Fibroblast of skin of left quadriceps (primary cell): ENCODE measurements at regions not wholly inside any gene's neighbourhood (a gene's known extent, or its start where the extent isn't known, plus 50 kb on each side); places are given as distances from the start of the nearest gene placed in this dataset.

Source experiments
- DNase-seq, 2 experiments: peaks; one replicate each; pipeline ENCODE4 v3.0.0-alpha.2; 2013; ENCODE audit warnings: low read depth in 2 of 2

DNA sequence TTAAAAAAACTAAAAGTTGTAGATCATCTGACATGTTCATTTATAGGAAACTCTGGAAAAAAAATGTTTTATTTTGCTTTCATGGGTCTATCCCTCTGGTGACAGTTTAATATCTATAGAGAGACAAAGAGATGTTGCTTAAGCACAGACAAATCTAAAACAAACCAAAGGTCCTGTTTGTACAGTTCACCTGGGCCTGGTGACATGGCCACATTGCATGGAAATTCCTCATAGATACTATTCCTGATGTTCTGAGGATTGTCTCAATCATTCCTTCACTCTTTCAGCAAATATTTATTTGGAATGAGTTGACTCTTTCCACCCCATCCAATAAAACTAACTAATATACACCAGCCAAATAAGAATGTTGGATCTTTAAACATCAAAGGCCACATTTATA, 259.1 kb upstream of the NOCT start:
- no peak for DNase-seq

DNA sequence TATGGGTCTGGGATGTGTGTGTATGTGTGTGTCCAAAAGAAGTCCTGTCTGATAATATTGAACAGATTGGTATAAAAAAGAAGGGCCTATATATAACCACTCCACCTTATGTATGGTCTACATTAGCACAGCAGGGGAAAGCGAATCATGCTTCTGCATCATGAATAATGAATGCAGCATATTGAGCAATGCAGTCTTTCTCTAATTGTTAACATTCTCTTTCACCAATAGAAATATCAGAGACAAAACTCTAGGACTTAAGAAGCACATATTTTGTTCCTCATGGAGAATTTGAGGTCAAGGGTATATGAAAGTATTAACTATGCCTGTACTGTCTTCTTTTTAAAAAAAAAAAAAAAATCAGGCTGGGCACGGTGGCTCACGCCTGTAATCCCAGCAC, 264.3 kb upstream of the NOCT start:
- peak; percentile 70 for DNase-seq

GRCh38 chr4:138749303-138749702, 266.3 kb upstream of the NOCT start:
- no peak for DNase-seq

DNA sequence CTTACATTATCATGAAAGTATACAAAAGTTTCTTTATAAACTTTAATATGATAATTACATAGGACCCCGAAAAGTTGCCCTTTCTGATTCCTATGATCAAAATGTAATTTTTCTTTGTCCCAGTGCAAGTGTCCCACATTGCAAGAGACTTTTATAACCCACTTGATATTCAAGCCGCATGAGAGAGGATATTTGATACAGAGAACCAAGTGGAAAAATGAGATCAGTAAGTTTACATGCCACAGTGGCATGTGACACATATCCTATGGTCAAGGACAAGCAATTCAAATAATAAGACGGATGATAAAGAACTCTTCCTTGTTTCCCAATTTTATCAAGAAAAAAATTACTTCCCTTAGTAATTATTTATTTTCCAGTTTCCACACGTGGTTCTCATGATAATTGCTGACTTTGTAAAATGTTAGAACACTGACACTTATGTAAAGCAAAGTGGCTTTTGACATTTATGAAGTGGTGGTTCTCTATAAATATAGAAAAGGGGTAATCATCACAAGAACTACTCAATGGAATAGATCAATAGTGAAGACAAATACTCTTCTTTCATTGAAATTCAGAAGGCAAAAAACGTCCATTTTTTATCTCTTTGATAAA, 273.7 kb upstream of the NOCT start:
- DNase-seq: no peak

- DNase-seq: no peak
Measured at GRCh38 chr4:138740816-138741745, 274.5 kb upstream of the NOCT start.

DNA sequence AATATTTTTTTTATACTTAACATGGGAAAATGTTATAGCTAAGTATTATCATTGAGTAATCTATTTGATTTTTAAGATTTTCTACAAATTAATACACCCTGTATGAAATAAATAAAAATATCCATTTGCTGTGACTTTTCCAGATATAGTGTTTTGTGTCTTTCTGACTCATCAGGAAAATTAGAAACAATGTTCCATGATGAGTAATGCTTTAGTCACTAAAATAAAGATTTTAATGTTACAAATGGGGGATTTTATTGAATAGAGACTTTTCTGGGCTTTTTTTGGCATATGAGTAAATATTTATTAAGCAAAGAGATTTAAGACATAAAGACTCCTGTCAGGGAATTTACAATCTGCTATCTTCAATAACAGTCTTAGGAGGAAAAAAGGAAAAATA, 279.2 kb upstream of the NOCT start:
- DNase-seq: no peak

DNA sequence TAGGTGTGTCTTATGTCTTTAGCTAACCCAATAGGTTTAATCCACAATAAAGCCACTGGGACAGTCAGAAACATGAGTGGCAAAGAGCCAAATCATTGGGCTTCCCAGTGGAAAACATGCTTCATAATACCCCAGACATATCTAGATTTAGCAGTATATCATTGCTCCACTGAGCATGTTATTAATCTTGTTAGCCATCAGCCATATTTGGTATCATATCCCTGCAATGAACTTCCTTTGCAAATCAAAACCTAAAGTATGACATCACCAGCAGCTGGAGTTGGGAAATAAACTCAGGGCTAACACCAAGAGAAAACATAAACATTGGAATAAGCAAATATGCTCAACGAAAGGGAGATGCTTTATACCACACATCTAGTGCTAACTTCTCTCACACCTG, 280.8 kb upstream of the NOCT start:
- DNase-seq: peak; percentile 53 to 56

DNA sequence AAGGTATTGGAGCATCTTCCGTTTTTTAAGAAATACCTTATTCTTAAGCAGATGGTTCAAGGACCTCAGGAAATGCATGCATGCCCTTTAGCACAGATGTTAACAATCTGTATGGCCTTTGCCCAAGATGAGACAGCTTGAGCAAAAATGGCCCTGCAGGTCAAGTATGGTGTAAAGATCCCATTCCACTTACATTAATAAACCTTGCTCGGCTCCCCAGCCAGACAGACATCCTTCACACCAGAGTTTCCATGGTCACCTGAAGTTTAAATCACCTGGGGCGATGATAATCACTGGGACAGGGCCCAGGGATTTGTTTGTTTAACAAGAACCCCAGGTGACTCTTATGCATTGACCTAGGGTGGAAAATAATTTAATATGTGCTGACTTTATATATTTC, 287.0 kb upstream of the NOCT start:
- no peak for DNase-seq

GRCh38 chr4:138727731-138728130, 287.9 kb upstream of the NOCT start:
- peak; percentile 59 to 67 for DNase-seq

DNA sequence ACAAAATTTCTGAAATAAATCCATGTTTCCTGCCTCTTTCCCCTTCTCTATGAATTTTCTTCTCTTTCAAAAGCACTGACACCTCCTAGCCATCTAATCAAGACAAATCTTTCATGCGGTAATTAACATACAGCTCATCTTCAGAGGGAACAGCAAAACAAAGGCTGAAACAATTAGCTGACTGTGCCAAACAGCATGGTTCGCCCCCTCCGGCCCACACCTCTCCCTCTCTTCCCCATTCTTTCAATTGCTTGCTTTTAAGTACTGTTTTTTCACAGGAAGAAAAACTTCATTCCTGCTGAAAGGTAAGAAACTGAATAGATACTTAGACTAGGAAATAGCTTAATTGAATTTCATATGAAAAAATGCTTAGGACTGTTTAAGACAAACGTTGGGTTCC, 291.1 kb upstream of the NOCT start:
- no peak for DNase-seq

DNA sequence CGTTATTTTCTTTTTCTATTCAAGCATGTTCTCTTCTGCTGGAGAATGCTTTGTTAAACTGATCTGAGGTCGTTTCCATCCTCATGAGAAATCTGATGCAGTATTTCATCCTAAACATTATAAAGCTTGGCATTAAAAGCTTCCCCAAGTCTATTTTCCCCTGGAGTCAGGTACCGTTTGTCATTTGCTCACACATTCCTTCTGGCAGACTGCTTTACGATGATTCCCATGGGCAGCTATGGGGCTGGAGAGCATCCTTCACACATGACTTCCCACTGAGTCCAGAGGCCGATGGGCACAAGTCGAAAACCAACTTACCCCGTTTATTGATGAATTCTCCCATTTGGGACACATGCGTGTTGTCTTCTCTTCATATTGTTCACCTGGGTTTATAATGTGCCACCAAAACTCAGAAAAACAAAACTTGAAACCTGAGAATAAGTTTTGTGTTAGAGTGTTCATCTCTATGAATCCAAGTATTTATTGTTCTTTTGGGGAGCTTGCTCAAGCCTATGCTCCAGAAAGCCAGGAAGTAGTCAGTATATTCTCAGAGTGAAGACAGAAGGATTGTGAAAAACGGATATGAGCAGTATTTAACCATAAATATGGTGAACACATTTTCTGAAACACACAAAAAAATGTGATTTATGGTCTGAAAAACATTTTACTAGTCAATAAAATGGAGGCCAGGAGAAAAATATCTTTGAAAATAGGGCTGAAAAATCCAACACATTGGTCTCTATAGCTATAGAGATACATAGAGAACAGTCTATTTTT, 298.8 kb upstream of the NOCT start:
- DNase-seq: peak in 1 of 2 experiments; percentile 51

DNA sequence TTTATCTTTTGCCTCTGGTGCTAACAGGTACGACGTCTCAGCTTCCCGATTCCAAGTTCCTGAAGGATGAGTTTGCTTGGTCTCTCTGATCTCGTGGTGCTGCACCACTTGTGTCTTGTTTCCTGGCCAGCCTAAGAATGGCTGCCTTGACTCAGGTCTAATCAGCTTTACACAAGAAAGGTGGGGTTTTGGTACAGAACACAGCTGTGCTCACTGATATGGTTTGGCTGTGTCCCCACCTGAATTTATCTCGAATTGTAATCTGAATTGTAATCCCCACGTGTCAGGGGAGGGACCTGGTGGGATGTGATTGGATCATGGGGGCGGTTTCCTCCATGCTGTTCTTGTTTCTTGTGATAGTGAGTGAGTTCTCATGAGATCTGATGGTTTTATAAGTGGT, 305.3 kb upstream of the NOCT start:
- DNase-seq: no peak

DNA sequence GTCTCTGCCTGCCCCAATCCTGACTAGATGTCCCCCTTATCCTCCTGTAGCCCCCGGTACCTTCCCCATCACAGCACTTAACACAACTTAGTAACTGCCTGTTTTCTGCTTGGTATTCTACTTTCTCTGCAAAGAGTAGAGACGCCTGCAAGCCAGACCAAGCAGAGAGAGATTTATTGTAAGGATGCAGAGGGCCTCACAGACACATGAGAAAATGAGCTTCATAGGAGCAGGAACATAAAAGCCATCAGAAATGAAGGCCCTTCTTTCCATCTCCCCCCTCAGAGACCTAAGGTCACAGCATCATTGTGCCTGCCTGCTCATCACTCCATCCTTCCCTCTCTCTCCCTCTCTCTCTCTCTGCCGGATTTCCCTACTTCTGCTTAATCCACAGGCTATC, 305.7 kb upstream of the NOCT start:
- DNase-seq: no peak

GRCh38 chr4:138707746-138708677, 307.6 kb upstream of the NOCT start:
- DNase-seq: no peak

GRCh38 chr4:138706201-138706600, 309.4 kb upstream of the NOCT start:
- DNase-seq: no peak

GRCh38 chr4:138702190-138702824, 313.3 kb upstream of the NOCT start:
- DNase-seq: no peak

GRCh38 chr4:138698641-138699040, 316.9 kb upstream of the NOCT start:
- no peak for DNase-seq

GRCh38 chr4:138697851-138698250, 317.7 kb upstream of the NOCT start:
- peak; percentile 33 to 44 for DNase-seq

DNA sequence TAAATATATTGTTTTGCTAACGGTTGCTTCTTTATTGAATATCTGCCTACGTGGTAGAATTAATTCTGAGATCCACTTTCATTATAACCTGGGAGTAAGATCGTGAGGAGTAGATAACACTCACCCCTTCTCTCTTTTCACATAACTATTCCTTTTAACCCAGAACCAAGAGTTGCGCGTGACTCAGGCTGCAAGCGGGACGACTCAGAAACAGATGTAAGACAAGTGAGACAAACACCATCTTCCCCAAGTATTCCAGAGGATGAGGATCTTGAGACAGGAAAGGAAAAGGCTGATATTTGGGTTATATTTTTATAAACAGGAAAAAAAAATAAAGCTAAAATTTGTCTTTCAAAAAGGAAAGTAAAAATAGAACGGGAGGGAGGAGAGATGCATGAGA, 318.8 kb upstream of the NOCT start:
- DNase-seq: no peak

GRCh38 chr4:138696058-138696457, 319.5 kb upstream of the NOCT start:
- no peak for DNase-seq

DNA sequence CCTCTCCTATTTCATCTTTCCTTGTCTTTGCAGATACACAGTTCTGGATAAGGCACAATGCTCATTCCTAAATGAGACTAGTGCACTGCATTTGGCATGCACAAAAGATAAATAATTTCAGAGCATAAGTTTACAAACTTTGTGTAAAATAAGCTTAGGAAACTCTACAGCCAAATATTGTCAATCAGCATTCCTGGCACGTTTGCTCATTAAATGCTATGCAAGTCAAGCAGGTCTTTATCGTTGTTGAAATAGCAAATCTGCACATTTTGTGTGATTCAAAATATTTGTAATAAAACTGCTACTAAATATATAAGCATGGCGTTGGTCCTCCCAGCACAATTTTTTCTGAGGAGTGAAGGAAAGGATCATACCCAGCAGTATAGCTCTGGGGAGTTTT, 322.1 kb upstream of the NOCT start:
- DNase-seq: no peak
